Suppressor macrophage treated with lipopolysaccharide for 1 hour (primary cell): ENCODE measurements at regions not wholly inside any gene's neighbourhood (a gene's known extent, or its start where the extent isn't known, plus 50 kb on each side); places are given as distances from the start of the nearest gene placed in this dataset.
A peak's percentile ranks its signal among the peaks of the same experiment; 100 is the strongest.

Experiments
- DNase-seq, 3 donors: peaks; one replicate each; pipeline ENCODE4 v3.0.0-alpha.2; 2020 to 2022

DNA sequence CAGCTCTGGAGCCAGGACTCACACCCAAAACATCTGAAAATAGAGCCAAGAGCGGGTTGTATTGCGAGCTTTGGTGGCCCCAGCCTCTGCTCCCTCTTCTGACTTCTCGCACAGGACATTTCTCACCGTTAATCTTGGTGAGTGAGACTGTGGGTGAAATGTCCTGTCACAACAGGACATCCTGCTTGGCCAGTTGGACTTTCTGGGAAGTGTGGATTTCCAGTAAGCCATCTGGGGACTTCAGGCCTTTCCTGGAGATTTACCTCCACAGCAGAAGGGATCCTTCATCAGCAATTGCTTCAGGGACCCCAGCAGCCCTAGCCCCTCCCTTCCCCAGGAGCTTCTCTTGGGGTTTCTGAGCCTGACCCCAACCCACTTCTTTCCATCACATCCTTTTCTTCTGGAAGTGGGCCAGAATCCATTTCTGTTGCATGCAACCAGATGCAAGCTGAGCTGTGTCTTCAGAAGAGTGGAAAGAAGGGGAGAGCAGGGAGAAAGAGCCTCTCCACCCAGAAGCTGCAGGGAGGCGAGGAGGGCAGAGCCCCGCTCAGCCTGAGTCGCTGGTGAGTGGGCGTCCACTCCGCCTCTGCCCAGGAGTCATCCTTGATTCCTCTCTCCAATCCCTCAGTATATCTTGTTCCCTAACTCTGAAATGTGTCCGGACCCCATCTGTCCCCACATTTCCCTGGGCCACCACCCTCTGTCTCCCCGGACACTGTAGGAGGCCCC lies 50.3 kb upstream of the GADD45G start:
- peak; percentile 42 to 56 (median 44) for DNase-seq

DNA sequence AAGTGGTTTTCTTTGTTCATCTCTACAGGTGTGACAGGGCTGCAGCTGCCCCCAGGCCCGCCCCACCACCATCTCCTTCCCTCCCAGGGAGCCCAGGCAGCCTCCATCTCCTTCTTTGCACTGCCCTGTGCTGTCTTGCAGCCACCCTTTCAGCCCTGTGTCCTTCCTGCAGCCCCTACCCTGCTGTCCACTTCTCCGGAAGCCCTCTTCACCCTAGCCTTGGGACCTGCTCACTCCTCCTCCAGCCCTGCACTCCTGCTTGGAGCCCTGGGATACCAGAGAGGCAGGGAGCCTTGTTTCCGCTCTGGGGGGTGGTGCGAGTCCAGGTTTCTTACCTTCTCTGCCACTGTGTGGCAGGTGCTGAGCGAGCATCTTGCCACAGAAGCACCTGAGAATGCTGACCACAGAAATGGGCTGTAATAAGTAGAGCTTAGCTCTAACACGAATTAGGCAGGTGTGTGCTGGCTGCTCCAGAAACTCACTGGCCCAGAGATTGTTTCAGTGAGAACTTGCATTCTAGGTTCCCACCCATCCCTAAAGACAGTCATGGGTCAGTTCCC lies 51.3 kb upstream of the GADD45G start:
- DNase-seq, result no peak

DNA sequence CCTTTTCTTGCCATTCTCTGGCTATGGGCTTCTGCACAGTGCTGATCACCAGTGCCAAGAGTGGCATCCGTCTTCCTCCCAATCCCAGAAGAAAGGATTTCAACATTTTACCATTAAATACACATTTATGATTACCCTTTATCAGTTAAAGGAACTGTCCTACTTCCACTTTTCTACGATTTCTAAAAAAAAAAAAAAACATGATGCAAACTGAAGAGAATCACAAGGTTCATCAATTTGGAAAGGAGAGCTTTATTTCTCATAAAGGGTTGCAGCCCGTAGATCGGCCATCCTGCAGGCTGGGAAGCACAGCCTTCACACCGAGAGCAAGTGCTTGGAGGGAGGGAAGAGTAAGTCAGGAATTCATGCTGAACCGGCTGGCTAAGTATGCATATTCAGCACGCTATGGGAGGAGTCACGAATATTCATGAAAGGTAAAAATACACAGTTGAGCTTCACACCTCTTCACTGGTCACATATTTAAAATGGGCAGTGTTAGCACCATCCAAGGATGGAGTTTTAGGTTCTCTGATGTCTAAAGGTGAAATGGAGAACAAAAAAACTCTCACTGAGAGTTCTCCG lies 52.5 kb upstream of the SEMA4D start:
- DNase-seq, result peak in 2 of 3 donors; percentile 49 to 53

- DNase-seq, result peak; percentile 87 to 94 (median 91)
These were observed 51.2 kb upstream of the SEMA4D start for GRCh38 chr9:89549031-89549644.

DNA sequence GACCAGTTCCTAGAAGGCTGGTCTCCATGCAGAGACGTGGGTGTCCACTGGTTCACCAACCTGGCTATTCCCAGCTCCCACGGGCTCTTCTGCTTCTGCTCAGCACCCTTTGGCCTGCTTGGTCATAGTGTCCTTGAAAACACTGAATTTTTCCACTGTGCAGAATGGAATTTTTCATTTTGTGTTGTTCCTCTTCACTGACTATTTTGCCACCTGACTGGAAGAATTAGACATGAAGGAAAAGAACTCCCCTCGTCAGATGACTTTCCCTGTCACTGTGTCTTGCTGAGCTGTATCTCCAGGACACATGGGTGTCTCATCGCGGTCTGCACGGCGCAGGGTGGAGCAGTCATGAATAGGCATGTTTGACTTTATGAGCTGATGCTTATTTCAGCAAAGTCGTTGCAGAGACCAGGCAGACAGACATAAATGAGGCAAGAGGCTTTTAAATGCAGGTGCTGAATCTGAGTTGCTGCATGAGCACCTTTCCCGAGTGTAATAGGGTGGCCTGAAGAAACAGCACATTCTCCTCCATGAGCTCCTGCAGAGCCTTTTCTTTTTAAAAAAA lies 50.2 kb upstream of the SEMA4D start:
- peak; percentile 48 to 60 (median 54) for DNase-seq
